ENCODE measurements at regions not wholly inside any gene's neighbourhood (a gene's known extent, or its start where the extent isn't known, plus 50 kb on each side); places are given as distances from the start of the nearest gene placed in this dataset.
"Not testable (repeated sequence)": the region's sequence is repeated elsewhere in the genome, so short reads cannot be mapped to it uniquely, and the experiment has no call there.

- TF ChIP-seq POLR2A, CTCF (IDR thresholded peaks at IDR 0.05): not testable (repeated sequence)
Observed at GRCh38 chr21:9028624-9029431, 1492.6 kb upstream of the TPTE start.

Data from vagina (tissue), 2 donors.